Activated CD8-positive, alpha-beta T cell treated with anti-CD3 and anti-CD28 coated beads, Interleukin-2, amount 10 ng/mL, durations not matched to agents 7 days and 5 days (primary cell): ENCODE measurements at regions not wholly inside any gene's neighbourhood (a gene's known extent, or its start where the extent isn't known, plus 50 kb on each side); places are given as distances from the start of the nearest gene placed in this dataset.

ENCODE experiments used
- ATAC-seq: fragments of 150-1000 bp; cut with Tn5 transposase; one replicate; pipeline ENCODE4 v1.10.0; 2021; ENCODE audit warnings: moderate library complexity
- CTCF ChIA-PET: fragments of 350-600 bp; sonication (Branson Sonifier 250); formaldehyde crosslinking; loops from one replicate; lab custom pipeline; 2021; ENCODE audit warnings: antibody characterized with exemption; lab: Charles Lee
- POLR2A ChIA-PET: fragments of 350-600 bp; sonication (Branson Sonifier 250); formaldehyde crosslinking; loops from one replicate; lab custom pipeline; 2021; ENCODE audit warnings: antibody characterized with exemption; lab: Charles Lee
- DNase-seq: peaks from one replicate; pipeline ENCODE4 v3.0.0-alpha.2; 2020
- H3K27ac Mint-ChIP-seq: one replicate; pipeline ENCODE4 v1.8.0; 2021; ENCODE audit warnings: mild to moderate bottlenecking, mixed read lengths
- H3K27me3 Mint-ChIP-seq: one replicate; pipeline ENCODE4 v1.8.0; 2021; ENCODE audit warnings: low read depth, mixed read lengths
- H3K36me3 Mint-ChIP-seq: one replicate; pipeline ENCODE4 v1.8.0; 2021; ENCODE audit warnings: low read depth, mixed read lengths
- H3K4me1 Mint-ChIP-seq: one replicate; pipeline ENCODE4 v1.8.0; 2021; ENCODE audit warnings: low read depth, mixed read lengths
- H3K4me3 Mint-ChIP-seq: one replicate; pipeline ENCODE4 v1.8.0; 2021; ENCODE audit warnings: mild to moderate bottlenecking, mixed read lengths
- H3K9me3 Mint-ChIP-seq: one replicate; pipeline ENCODE4 v1.8.0; 2022; ENCODE audit warnings: mixed read lengths; ENCODE audit not compliant: insufficient read depth

DNA sequence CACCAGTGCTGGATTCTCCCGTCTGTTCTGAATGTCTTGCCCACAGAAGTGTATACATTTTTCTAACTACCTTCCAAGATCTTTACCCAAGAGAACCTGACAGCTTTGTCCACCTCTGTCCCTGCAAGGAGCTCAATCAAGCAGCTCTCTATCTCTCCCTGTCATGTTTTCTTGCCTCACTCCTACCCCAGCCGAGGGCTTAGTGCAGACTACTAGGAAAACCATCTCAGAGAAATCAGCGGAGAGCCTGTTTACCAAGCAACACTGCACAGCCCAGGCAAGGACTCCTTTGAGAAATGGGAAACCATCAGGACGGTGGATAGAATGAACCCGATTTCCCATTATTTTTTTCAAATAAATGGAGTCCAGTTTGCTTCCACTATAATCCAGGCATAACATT is 250.7 kb upstream of the JARID2 start:
- H3K27me3 Mint-ChIP-seq: no peaks in the 10 kb centered on the region
- no peak for DNase-seq
- no peaks in the 10 kb centered on the region for H3K36me3 Mint-ChIP-seq
- ChIA-PET CTCF (no interaction called here), POLR2A (interaction anchor here (0.8 kb wide), 1 partner anchor 354 kb away, joined by 3 read pairs; no protein-coding TSS in a partner anchor)
- no peaks in the 10 kb centered on the region for H3K4me1 Mint-ChIP-seq
- no peaks in the 10 kb centered on the region for H3K9me3 Mint-ChIP-seq
- ATAC-seq: no peak
- no peak overlapping the region for H3K4me3 Mint-ChIP-seq
- no peak overlapping the region for H3K27ac Mint-ChIP-seq

DNA sequence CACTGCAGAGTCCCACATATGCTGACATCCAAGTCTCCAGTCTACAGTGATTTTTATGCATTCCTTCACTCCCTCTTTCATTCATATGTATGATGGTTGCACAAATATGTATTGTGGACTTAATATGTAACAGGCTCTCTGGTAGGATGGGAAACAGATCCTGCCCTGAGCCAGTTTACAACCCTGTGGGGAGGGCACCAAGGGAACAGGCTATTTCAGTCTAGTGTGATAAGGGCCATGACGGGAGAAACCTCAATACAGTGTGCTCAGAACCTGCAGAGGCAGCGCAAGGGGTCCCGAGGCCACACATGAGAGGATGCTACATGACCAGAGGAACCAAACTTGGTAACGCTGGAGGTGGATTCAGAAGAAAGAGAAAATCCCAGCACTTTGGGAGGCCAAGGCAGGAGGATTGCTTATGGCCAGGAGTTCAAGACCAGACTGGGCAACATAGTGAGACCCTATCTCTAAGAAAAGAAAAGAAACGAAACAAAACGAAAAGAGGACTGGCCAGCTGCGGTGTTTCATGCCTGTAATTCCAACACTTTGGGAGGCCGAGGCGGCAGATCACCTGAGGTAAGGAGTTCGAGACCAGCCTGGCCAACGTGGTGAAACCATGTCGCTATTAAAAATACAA is 249.8 kb upstream of the JARID2 start:
- no peaks in the 10 kb centered on the region for H3K27me3 Mint-ChIP-seq
- no peak for ATAC-seq
- no peaks in the 10 kb centered on the region for H3K4me1 Mint-ChIP-seq
- no peak overlapping the region for H3K4me3 Mint-ChIP-seq
- ChIA-PET POLR2A (no interaction called here), CTCF (no interaction called here)
- H3K36me3 Mint-ChIP-seq: no peaks in the 10 kb centered on the region
- no peak overlapping the region for H3K27ac Mint-ChIP-seq
- no peak for DNase-seq
- no peaks in the 10 kb centered on the region for H3K9me3 Mint-ChIP-seq

DNA sequence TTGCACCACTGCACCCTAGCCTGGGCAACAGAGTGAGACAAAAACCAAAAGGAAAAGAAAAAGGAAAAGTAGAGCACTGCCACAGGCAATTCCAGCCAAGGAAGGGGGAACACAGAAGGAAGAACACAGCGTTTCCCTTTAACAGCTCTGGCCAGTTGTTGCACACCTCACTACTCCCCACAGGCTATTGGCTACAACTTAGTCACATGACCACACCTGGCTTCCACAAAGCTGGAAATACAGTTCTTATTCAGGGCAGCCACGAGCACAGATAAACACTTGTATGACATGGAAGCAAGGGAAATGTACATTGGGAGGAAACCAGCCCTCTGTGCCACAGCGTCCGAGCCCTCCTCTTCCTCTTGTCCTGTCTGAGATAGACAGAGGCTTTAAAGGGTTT is 249.0 kb upstream of the JARID2 start:
- no peak for DNase-seq
- no peak overlapping the region for H3K4me3 Mint-ChIP-seq
- H3K4me1 Mint-ChIP-seq: no peaks in the 10 kb centered on the region
- no peak for ATAC-seq
- H3K27ac Mint-ChIP-seq: no peak overlapping the region
- no peaks in the 10 kb centered on the region for H3K9me3 Mint-ChIP-seq
- CTCF ChIA-PET: no interaction called here
- POLR2A ChIA-PET: no interaction called here
- H3K36me3 Mint-ChIP-seq: no peaks in the 10 kb centered on the region
- H3K27me3 Mint-ChIP-seq: no peaks in the 10 kb centered on the region

DNA sequence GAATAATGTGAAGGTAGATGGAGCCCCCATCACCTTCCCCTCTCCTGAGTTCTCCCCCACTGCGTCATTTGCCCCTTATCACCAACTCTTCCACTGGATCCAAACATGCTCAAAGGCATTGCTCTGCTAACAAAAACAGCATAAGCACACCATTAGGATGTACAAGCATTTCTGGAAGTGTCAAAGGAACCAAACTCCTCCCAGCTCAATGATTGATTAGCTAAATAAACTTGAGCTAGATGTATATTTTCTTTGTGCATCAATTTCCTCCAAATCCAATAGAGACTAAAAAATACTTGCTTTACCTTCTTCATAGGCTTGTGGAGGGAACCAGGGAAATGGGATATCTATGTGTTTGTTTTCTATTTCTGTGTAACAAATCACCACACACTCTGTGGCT is 248.4 kb upstream of the JARID2 start:
- Mint-ChIP-seq H3K4me3 (no peak overlapping the region), H3K9me3 (no peaks in the 10 kb centered on the region), H3K4me1 (no peaks in the 10 kb centered on the region), H3K27ac (no peak overlapping the region), H3K27me3 (no peaks in the 10 kb centered on the region), H3K36me3 (no peaks in the 10 kb centered on the region)
- POLR2A ChIA-PET: no interaction called here
- DNase-seq: no peak
- no peak for ATAC-seq
- CTCF ChIA-PET: no interaction called here

DNA sequence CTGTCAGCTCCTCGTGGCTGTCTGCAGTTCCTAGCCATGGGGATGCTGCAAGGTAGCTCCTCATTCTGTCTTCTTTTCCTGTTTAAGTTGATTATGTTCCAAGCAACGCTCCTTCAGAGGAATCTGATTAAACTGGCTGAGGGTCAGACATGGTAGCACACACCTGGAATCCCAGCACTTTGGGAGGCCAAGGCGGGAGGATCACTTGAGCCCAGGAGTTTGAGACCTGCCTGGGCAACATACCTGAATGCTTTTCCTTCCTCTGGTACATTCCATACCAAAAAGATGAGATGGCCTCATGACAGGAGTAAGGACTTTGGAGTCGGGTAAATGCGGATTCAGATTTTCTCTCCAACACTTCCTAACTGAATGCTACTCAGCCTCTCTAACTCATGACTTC is 246.8 kb upstream of the JARID2 start:
- Mint-ChIP-seq H3K36me3 (no peaks in the 10 kb centered on the region), H3K27ac (no peak overlapping the region), H3K9me3 (no peaks in the 10 kb centered on the region), H3K4me3 (no peak overlapping the region), H3K27me3 (no peaks in the 10 kb centered on the region), H3K4me1 (no peaks in the 10 kb centered on the region)
- ATAC-seq (no peak), DNase-seq (no peak)
- ChIA-PET POLR2A (interaction anchor here (0.6 kb wide), 1 partner anchor 8 kb away, joined by 3 read pairs; no protein-coding TSS in a partner anchor), CTCF (interaction anchor here (0.6 kb wide), 1 partner anchor 29 kb away, joined by 3 read pairs; no protein-coding TSS in a partner anchor)

DNA sequence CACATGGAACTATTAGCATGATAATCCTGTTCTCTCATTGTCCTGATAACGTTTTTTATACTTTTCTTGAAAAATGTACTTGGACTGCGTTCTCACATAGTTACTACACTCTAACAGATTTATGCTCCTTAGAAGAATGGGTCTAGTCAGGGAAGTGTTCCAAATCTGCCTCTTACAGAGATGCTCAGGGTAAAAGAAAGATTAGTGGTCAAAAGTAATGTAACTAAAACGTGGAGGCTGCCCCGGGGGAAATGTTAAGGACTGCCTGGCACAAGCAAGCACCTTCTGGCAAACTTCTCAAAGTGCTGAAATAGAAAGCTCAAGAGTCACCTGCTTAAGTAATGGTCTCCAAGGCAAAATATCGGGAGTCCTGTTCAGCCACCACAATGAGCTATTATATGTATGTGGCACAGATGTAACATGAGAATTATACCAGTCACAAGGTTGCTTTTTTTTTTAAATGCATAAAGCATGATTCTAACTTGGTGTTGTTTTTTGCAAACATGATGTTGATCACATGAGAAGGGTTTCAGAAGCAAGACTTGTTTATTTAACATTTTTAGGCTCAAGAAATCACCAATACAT is 244.5 kb upstream of the JARID2 start:
- no peaks in the 10 kb centered on the region for H3K36me3 Mint-ChIP-seq
- no peak overlapping the region for H3K4me3 Mint-ChIP-seq
- H3K4me1 Mint-ChIP-seq: no peaks in the 10 kb centered on the region
- POLR2A ChIA-PET: no interaction called here
- no peak for ATAC-seq
- CTCF ChIA-PET: no interaction called here
- H3K9me3 Mint-ChIP-seq: no peaks in the 10 kb centered on the region
- DNase-seq: no peak
- H3K27ac Mint-ChIP-seq: no peak overlapping the region
- no peaks in the 10 kb centered on the region for H3K27me3 Mint-ChIP-seq

DNA sequence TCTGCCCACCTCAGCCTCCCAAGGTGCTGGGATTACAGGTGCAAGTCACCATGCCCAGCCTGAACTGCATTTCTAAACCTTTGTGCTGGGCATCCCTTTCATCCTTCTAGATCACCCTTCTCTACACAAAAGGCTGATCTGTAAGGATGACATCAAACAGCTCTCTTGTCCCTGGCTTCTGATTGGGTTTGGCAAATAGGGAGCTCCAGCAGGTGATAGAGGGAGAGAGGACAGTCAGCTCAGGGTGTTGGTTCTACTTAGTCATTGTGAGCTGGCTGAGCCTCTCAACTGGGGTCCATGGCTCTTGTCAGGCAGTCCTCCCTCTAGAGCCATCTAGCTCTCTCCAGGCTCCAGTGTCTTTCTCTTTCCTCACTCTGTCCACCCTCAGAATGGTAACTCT is 237.6 kb upstream of the JARID2 start:
- H3K4me1 Mint-ChIP-seq: no peaks in the 10 kb centered on the region
- no peak for ATAC-seq

DNA sequence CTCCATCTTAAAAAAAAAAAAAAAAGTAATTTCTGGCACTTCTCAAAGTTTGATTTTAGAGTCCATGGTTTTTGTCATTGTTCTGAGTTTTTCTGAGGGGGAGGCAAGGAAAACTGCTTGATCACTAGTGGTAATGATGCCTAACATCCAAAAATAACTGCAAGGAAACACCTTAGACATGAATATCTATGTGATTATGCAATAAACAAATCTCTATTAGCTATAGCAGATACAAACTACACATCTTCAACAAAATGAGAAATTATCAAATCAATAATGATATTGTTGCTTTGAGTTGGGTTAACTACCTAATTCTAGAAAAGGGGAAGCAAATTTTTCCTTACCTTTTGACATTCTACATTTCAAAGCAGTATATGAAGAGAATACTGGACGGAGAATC is 230.9 kb upstream of the JARID2 start:
- peaks cover 15% of the 10 kb centered on the region for H3K4me1 Mint-ChIP-seq
- no peaks in the 10 kb centered on the region for H3K36me3 Mint-ChIP-seq
- ATAC-seq (no peak), DNase-seq (no peak)
- POLR2A ChIA-PET: no interaction called here
- no peak overlapping the region for H3K4me3 Mint-ChIP-seq
- no peaks in the 10 kb centered on the region for H3K9me3 Mint-ChIP-seq
- H3K27me3 Mint-ChIP-seq: peaks cover 2% of the 10 kb centered on the region
- CTCF ChIA-PET: no interaction called here
- H3K27ac Mint-ChIP-seq: no peak overlapping the region

More for the DNA sequence above, 237.6 kb upstream of the JARID2 start:
- H3K9me3 Mint-ChIP-seq: no peaks in the 10 kb centered on the region
- no peaks in the 10 kb centered on the region for H3K27me3 Mint-ChIP-seq
- no peak for DNase-seq
- no peak overlapping the region for H3K27ac Mint-ChIP-seq
- ChIA-PET POLR2A (no interaction called here), CTCF (no interaction called here)
- no peak overlapping the region for H3K4me3 Mint-ChIP-seq
- no peaks in the 10 kb centered on the region for H3K36me3 Mint-ChIP-seq

DNA sequence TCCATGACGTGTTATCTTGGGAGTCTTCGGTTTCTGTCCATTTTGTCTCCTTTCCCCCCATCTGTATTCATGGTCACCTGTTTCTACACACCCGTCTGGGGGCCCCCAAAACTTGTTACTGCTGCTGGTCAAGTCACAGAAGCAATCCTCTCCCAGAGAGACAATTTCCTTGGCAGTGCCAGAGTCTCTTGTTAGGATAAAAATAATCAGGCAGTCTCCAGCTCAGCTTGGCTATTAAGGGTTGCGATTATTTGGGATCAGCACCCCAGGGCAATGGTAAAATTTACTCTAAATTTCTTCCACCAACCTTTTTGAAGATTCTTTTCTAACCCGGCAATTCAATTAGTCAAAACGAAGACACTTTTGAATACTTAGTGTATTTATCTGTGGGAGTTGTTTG is 229.1 kb upstream of the JARID2 start:
- Mint-ChIP-seq H3K9me3 (no peaks in the 10 kb centered on the region), H3K4me1 (peaks cover 18% of the 10 kb centered on the region), H3K4me3 (no peak overlapping the region), H3K27ac (no peak overlapping the region), H3K27me3 (peaks cover 2% of the 10 kb centered on the region), H3K36me3 (no peaks in the 10 kb centered on the region)
- ATAC-seq (no peak), DNase-seq (no peak)
- ChIA-PET CTCF (no interaction called here), POLR2A (no interaction called here)

DNA sequence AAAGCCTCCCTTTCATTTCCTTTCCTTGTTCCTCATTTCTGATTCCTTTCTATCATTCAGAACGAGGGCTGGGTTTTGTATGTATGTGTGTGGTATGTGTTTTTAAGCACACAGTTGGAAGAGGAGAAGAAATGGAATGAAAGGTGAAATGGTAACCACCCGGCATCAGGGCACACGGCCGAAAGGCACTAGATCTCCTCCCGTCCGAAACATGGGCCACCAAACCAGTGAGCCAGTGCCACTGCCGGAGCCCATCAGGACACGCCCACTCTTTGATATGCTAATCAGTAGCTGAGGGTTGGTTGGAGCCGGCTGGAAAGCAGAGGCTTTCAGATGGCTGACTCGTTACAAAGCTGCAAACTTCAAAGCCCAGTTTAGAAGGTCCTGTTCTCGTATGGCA is 228.6 kb upstream of the JARID2 start:
- POLR2A ChIA-PET: no interaction called here
- DNase-seq (no peak), ATAC-seq (no peak)
- Mint-ChIP-seq H3K36me3 (no peaks in the 10 kb centered on the region), H3K27me3 (peaks cover 2% of the 10 kb centered on the region), H3K9me3 (no peaks in the 10 kb centered on the region), H3K27ac (no peak overlapping the region), H3K4me3 (no peak overlapping the region), H3K4me1 (peaks cover 21% of the 10 kb centered on the region)
- CTCF ChIA-PET: no interaction called here

DNA sequence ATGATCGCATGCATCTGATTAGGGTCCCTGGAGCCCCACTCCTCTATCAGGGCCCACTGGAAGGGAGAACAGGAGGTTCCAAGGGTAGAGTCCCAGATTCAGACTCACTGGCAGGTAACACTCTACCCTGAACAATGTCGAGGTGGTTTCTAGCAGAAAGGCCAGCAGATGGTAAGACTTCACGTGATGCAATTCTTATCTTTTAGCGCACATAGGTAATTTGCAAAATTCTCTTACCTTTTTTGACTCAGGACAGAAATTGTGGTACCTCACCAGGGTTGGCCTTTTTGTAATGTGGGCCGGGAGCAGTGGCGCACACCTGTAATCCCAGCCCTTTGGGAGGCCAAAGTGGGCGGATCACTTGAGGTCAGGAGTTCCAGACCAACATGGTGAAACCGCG is 228.1 kb upstream of the JARID2 start:
- no peak for DNase-seq
- CTCF ChIA-PET: no interaction called here
- H3K27ac Mint-ChIP-seq: no peak overlapping the region
- no peaks in the 10 kb centered on the region for H3K9me3 Mint-ChIP-seq
- no peak for ATAC-seq
- peaks cover 2% of the 10 kb centered on the region for H3K27me3 Mint-ChIP-seq
- H3K36me3 Mint-ChIP-seq: no peaks in the 10 kb centered on the region
- H3K4me1 Mint-ChIP-seq: peaks cover 21% of the 10 kb centered on the region
- POLR2A ChIA-PET: no interaction called here
- no peak overlapping the region for H3K4me3 Mint-ChIP-seq

DNA sequence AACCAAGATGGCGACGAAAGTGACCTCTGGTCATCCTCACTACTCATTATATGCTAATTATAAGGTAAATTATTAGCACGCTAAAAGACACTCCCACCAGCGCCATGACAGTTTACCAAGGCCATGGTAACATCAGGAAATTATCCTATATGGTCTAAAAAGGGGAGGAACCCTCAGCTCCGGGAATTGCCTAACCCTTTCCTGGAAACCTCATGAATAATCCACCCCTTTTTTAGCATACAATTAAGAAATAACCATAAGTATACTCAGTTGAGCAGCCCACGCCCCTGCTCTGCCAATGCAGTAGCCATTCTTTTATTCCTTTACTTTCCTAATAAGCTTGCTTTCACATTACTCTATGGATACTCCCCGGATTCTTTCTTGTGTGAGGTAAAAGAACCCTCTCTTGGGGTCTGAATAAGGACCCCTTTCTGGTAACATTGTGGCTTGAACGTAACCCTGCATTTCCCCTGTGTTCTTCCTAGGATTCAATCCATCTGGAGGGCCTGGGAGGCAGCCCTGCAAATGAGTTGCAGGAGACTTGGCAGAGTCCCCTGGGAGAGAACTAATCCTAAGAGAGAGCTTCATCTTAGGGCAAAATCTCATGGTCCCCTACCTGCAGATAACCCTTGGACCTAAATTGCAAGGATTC is 225.6 kb upstream of the JARID2 start:
- ATAC-seq: no peak
- Mint-ChIP-seq H3K9me3 (no peaks in the 10 kb centered on the region), H3K4me3 (no peak overlapping the region), H3K27me3 (no peaks in the 10 kb centered on the region), H3K4me1 (peaks cover 25% of the 10 kb centered on the region), H3K27ac (no peak overlapping the region), H3K36me3 (no peaks in the 10 kb centered on the region)
- DNase-seq: no peak
- CTCF ChIA-PET: no interaction called here
- POLR2A ChIA-PET: no interaction called here
